Activated naive CD4-positive, alpha-beta T cell treated with anti-CD3 and anti-CD28 coated beads, Interleukin-2, amount 10 ng/mL, durations not matched to agents 7 days and 5 days (primary cell): ENCODE measurements at regions not wholly inside any gene's neighbourhood (a gene's known extent, or its start where the extent isn't known, plus 50 kb on each side); places are given as distances from the start of the nearest gene placed in this dataset.

Experiments
- CTCF ChIA-PET: fragments of 350-600 bp; sonication (Branson Sonifier 250); formaldehyde crosslinking; loops from one replicate; lab custom pipeline; 2021; ENCODE audit warnings: antibody characterized with exemption; lab: Charles Lee
- DNase-seq: peaks from one replicate; pipeline ENCODE4 v3.0.0-alpha.2; 2020
- H3K27ac Mint-ChIP-seq: one replicate; pipeline ENCODE4 v1.8.0; 2021; ENCODE audit warnings: mild to moderate bottlenecking, moderate library complexity, mixed read lengths
- H3K27me3 Mint-ChIP-seq: one replicate; pipeline ENCODE4 v1.8.0; 2021; ENCODE audit warnings: mild to moderate bottlenecking, mixed read lengths
- H3K36me3 Mint-ChIP-seq: one replicate; pipeline ENCODE4 v1.8.0; 2021; ENCODE audit warnings: mixed read lengths
- H3K4me1 Mint-ChIP-seq: one replicate; pipeline ENCODE4 v1.8.0; 2021; ENCODE audit warnings: mixed read lengths
- H3K4me3 Mint-ChIP-seq: one replicate; pipeline ENCODE4 v1.8.0; 2021; ENCODE audit warnings: mild to moderate bottlenecking, moderate library complexity, mixed read lengths
- H3K9me3 Mint-ChIP-seq: one replicate; pipeline ENCODE4 v1.8.0; 2021; ENCODE audit warnings: mixed read lengths

GRCh38 chr11:44493930-44494329 is 71.5 kb upstream of the CD82 start:
- no peaks in the 10 kb centered on the region for H3K36me3 Mint-ChIP-seq
- no peaks in the 10 kb centered on the region for H3K4me1 Mint-ChIP-seq
- H3K9me3 Mint-ChIP-seq: no peaks in the 10 kb centered on the region
- DNase-seq: no peak
- CTCF ChIA-PET: no interaction called here
- no peak overlapping the region for H3K4me3 Mint-ChIP-seq
- peaks cover 21% of the 10 kb centered on the region for H3K27me3 Mint-ChIP-seq
- no peak overlapping the region for H3K27ac Mint-ChIP-seq

DNA sequence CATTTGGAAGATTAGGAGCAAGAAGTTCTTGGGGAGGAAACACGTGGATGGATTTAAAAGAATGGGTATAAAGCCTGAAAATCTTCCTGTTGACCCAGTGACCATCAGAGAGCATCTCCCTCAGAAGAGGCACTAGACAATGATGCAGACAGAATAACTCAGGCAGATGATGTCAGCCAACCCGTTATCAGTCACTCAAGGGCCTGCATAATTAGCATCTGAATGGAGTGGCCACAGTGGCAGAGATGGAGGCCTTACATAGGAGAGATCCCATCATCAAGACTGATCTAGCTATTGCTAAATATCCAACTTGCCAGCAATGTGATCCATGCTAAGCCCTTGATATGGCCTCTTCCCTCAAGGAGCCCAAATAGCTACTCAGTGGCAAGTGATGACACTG is 70.7 kb upstream of the CD82 start:
- CTCF ChIA-PET: no interaction called here
- H3K9me3 Mint-ChIP-seq: no peaks in the 10 kb centered on the region
- DNase-seq: no peak
- no peaks in the 10 kb centered on the region for H3K36me3 Mint-ChIP-seq
- H3K27ac Mint-ChIP-seq: no peak overlapping the region
- H3K4me3 Mint-ChIP-seq: no peak overlapping the region
- H3K4me1 Mint-ChIP-seq: no peaks in the 10 kb centered on the region
- H3K27me3 Mint-ChIP-seq: peaks cover 16% of the 10 kb centered on the region

GRCh38 chr11:44496391-44496790 is 69.1 kb upstream of the CD82 start:
- no peaks in the 10 kb centered on the region for H3K9me3 Mint-ChIP-seq
- no peaks in the 10 kb centered on the region for H3K4me1 Mint-ChIP-seq
- peaks cover 16% of the 10 kb centered on the region for H3K27me3 Mint-ChIP-seq
- H3K4me3 Mint-ChIP-seq: no peak overlapping the region
- CTCF ChIA-PET: no interaction called here
- H3K36me3 Mint-ChIP-seq: no peaks in the 10 kb centered on the region
- no peak for DNase-seq
- H3K27ac Mint-ChIP-seq: no peak overlapping the region

DNA sequence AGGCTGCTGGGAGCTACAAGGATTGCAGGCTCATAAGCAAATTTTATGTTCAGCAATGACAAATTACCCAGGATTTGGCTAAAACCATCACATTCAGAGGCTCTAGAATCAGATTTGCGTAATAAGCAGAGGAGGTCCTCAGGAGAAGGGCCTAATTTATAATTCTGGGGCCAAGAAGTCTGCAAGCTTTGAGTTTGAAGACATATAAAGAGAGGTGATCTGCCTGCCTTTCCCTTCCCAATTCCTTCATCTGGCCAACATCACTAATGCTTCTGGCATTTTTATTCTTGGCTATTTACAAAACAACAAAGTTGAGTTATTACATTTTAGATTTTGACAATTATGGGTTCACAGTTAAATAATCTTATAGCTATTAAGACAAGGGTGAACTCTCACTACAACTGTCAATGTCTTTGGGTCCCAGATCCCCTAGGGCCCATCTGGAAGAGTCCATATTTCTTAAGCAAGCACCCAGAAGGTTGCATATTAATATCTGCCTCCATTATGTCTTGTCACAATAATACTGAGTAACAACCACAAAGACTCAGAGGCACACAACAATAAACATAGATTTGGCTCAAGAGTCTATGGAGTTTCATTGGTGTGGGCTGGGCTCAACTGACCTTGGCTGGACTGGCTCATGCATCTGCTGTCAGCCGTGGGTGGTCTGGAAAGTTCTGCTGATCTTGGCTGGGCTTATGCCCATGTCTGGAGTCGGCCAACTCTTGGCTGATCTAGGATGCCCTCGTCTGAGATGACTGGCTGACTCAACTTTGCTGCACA is 67.2 kb upstream of the CD82 start:
- no peak for DNase-seq
- Mint-ChIP-seq H3K27me3 (peaks cover 10% of the 10 kb centered on the region), H3K27ac (no peak overlapping the region), H3K36me3 (no peaks in the 10 kb centered on the region), H3K4me1 (no peaks in the 10 kb centered on the region), H3K4me3 (no peak overlapping the region), H3K9me3 (no peaks in the 10 kb centered on the region)
- CTCF ChIA-PET: interaction anchor here (0.7 kb wide), 1 partner anchor 15 kb away, joined by 3 read pairs; no protein-coding TSS in a partner anchor

- Mint-ChIP-seq H3K4me3 (no peak overlapping the region), H3K9me3 (no peaks in the 10 kb centered on the region), H3K27me3 (peaks cover 9% of the 10 kb centered on the region), H3K27ac (no peak overlapping the region), H3K4me1 (no peaks in the 10 kb centered on the region), H3K36me3 (no peaks in the 10 kb centered on the region)
- CTCF ChIA-PET: interaction anchor here (1.2 kb wide), 1 partner anchor 21 kb away, joined by 3 read pairs; no protein-coding TSS in a partner anchor
- DNase-seq: no peak
These were observed 63.0 kb upstream of the CD82 start for GRCh38 chr11:44502506-44502905.

GRCh38 chr11:44505581-44506054 is 59.8 kb upstream of the CD82 start:
- no peak for DNase-seq
- Mint-ChIP-seq H3K27ac (no peak overlapping the region), H3K36me3 (no peaks in the 10 kb centered on the region), H3K27me3 (peaks cover 15% of the 10 kb centered on the region), H3K9me3 (no peaks in the 10 kb centered on the region), H3K4me3 (no peak overlapping the region), H3K4me1 (no peaks in the 10 kb centered on the region)
- CTCF ChIA-PET: interaction anchor here (0.5 kb wide), 1 partner anchor 380 kb away, joined by 4 read pairs; no protein-coding TSS in a partner anchor

DNA sequence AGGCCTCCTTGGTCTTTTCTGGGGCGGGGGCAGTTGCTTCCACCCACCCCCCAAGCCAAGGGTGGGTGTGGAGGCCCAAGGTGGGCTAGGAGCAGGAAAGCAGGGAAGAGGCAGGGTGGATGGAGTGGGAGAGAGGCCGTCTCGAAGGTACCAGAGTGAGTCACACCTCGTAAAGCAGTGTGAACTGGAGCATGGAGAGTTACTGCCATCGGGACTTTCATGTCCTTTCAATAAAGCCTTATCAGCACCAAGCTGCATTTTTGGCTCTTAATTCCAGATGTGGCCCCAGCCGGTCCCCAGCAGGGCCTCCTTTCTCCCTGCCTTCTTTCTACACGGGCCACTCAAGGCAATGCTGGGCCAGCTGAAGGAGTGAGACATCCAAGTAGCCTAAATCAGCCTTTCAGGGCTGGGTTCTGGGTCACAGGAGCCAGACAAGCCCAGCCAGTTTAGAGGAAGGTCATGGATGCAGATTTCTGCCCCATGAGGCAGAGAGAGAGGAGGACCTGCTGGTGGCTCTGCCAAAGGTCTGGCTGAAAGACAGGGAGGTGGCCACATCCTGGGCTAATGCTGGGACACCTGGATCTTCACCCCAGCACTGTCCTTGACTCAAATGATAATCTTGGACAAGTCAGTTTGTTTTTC is 59.0 kb upstream of the CD82 start:
- CTCF ChIA-PET: no interaction called here
- H3K4me1 Mint-ChIP-seq: no peaks in the 10 kb centered on the region

GRCh38 chr11:44507491-44507890 is 58.0 kb upstream of the CD82 start:
- no peak overlapping the region for H3K4me3 Mint-ChIP-seq
- H3K4me1 Mint-ChIP-seq: no peaks in the 10 kb centered on the region
- no peak overlapping the region for H3K27ac Mint-ChIP-seq
- CTCF ChIA-PET: no interaction called here
- no peak for DNase-seq
- H3K9me3 Mint-ChIP-seq: no peaks in the 10 kb centered on the region
- no peaks in the 10 kb centered on the region for H3K36me3 Mint-ChIP-seq
- H3K27me3 Mint-ChIP-seq: peaks cover 22% of the 10 kb centered on the region

More for the DNA sequence above, 59.0 kb upstream of the CD82 start:
- Mint-ChIP-seq H3K4me3 (no peak overlapping the region), H3K9me3 (no peaks in the 10 kb centered on the region), H3K27me3 (peaks cover 17% of the 10 kb centered on the region), H3K27ac (no peak overlapping the region), H3K36me3 (no peaks in the 10 kb centered on the region)
- no peak for DNase-seq

DNA sequence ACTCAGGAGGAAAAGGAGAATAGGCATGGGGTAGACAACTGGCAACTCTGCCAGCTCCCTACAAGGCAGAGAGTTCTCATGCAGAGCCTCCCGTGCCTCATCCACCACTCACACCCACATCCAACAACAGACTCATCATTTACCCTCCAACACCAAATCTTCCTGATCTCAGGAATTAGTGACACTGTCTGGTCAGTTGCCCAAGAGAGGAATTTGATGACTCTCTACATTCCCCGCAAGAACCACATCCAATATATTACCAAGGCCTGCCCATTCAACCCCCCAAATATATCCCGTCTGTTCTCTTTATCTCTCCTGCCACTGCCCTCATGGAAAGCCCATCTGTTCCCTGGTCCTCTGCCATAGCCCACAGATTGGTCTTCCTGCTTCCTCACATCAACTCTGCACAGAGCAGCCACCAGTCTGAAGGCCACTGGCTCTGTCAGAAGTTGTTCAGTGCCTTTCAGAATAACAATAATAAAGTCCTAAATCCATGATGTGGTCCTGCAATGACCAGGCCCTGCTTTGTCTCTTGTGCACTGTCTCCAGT is 57.5 kb upstream of the CD82 start:
- Mint-ChIP-seq H3K36me3 (no peaks in the 10 kb centered on the region), H3K27ac (no peak overlapping the region), H3K4me3 (no peak overlapping the region), H3K9me3 (no peaks in the 10 kb centered on the region), H3K4me1 (no peaks in the 10 kb centered on the region), H3K27me3 (peaks cover 26% of the 10 kb centered on the region)
- no peak for DNase-seq
- CTCF ChIA-PET: no interaction called here

DNA sequence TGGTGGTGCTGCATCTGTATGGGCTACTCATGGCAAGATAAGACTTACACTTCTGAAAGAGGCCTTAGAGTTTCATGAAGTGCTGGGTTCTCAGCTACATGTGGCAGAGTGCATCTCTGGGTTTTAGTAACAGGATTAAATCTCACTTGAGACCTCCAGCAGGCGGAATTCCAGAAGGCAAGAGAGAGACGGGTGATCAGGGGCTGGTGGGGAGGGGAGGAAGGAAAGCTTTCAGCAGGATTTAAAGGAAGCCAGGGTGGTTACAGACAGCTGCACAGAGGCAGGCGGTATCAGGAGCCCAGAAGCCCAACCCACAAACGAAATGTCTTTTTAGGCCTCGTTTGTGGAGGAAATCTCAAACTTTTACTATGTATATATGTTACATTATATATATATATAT is 56.2 kb upstream of the CD82 start:
- DNase-seq: no peak
- Mint-ChIP-seq H3K9me3 (no peaks in the 10 kb centered on the region), H3K27ac (no peak overlapping the region), H3K36me3 (no peaks in the 10 kb centered on the region), H3K4me1 (no peaks in the 10 kb centered on the region), H3K27me3 (peaks cover 30% of the 10 kb centered on the region), H3K4me3 (no peak overlapping the region)
- CTCF ChIA-PET: no interaction called here

DNA sequence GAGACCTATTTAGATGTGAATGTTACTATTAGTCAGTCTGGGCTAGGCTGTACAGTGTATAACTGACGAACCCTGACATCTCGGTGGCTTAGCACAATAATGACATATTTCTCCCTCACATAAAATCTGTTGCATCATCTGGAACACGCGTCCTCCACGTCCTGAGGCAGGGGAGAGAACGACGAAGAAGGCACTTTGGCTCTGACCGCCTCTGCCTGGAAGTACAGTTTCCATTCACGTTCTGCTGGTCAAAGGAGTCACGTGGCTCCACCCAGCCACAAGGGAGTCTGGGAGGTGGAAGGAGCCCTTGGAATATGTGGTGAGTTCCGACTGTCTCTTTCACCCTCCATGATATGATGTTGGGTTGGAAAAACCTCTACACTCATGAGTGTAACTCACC is 55.1 kb upstream of the CD82 start:
- CTCF ChIA-PET: no interaction called here
- Mint-ChIP-seq H3K36me3 (no peaks in the 10 kb centered on the region), H3K4me3 (no peak overlapping the region), H3K27ac (no peak overlapping the region), H3K27me3 (peaks cover 35% of the 10 kb centered on the region), H3K9me3 (no peaks in the 10 kb centered on the region), H3K4me1 (no peaks in the 10 kb centered on the region)
- DNase-seq: no peak

GRCh38 chr11:44512818-44513217 is 52.6 kb upstream of the CD82 start:
- Mint-ChIP-seq H3K4me3 (no peak overlapping the region), H3K27ac (no peak overlapping the region), H3K36me3 (no peaks in the 10 kb centered on the region), H3K27me3 (peaks cover 35% of the 10 kb centered on the region), H3K9me3 (no peaks in the 10 kb centered on the region), H3K4me1 (no peaks in the 10 kb centered on the region)
- no peak for DNase-seq
- CTCF ChIA-PET: interaction anchor here (0.6 to 1.2 kb wide), 2 partner anchors 11 to 14 kb away, joined by 3 to 6 read pairs; no protein-coding TSS in a partner anchor

- Mint-ChIP-seq H3K4me3 (no peak overlapping the region), H3K9me3 (no peaks in the 10 kb centered on the region), H3K36me3 (no peaks in the 10 kb centered on the region), H3K27ac (no peak overlapping the region), H3K4me1 (no peaks in the 10 kb centered on the region), H3K27me3 (peaks cover 52% of the 10 kb centered on the region)
- CTCF ChIA-PET: interaction anchor here (1.0 to 1.1 kb wide), 2 partner anchors 8 to 412 kb away, joined by 3 read pairs; no protein-coding TSS in a partner anchor
- no peak for DNase-seq
These were observed 50.4 kb upstream of the CD82 start for GRCh38 chr11:44515048-44515447.
